ENCODE measurements at regions not wholly inside any gene's neighbourhood (a gene's known extent, or its start where the extent isn't known, plus 50 kb on each side); places are given as distances from the start of the nearest gene placed in this dataset.

DNA sequence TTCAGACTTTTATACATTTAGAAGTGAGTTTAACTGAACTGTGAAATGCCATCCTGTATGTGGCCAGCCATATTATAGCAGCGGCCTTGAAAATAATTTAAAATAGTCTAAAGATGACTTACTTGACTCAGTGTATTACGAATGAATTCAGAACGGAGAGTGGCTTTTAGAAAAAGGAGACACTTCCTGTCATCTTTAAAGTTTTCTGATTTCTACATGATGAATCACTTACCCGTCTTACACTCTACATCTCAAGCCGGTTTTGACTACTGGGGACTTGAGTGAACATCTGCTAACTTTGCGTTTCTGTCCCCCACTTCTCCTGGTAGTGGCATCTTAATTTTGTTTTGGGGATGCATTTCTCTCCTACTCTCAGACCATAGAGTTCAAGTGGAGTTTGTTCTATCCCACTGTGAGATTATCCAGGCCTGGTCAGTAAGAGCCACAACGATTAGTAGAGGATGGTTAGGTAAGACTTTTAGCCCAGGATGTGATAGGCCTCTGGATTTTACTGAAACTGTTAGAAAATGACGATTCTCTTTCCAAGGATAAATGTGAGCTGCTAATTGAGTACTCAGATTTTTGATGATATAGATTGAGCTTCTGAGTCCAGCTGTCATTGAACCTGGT lies 175.4 kb upstream of the CADPS start:
- no peak overlapping the region for H3K4me3 Mint-ChIP-seq
- no peak for TF ChIP-seq EZH2 (IDR thresholded peaks at IDR 0.05; ENCODE audit: borderline replicate concordance, insufficient read depth, low read depth, low read length, poor library complexity, severe bottlenecking)
- peaks cover 0 to 5% of the 10 kb centered on the region in 2 donors for H3K4me1 ChIP-seq (ENCODE audit: control insufficient read depth in 2 of 2, insufficient read depth in 2 of 2, low read length in 2 of 2)
- intact Hi-C loops (cut with micrococcal nuclease) = no loop called here
- no peak overlapping the region for H3K27ac Mint-ChIP-seq
- H3K27ac ChIP-seq (ENCODE audit: low read length in 2 of 2) = no peak overlapping the region
- peaks cover 25% of the 10 kb centered on the region for H3K4me1 Mint-ChIP-seq
- POLR2A ChIA-PET = no interaction called here
- H3K9me3 Mint-ChIP-seq (ENCODE audit: insufficient read depth) = peaks cover 4% of the 10 kb centered on the region
- no peak overlapping the region for H3K4me2 ChIP-seq (replicated peaks; ENCODE audit: low read depth, low read length, poor library complexity, severe bottlenecking)
- CTCF ChIA-PET = no interaction called here
- no peaks in the 10 kb centered on the region for H3K79me2 ChIP-seq (ENCODE audit: control insufficient read depth, insufficient read depth, low read length)
- WGBS (ENCODE audit: insufficient coverage) = 90% methylated on average over 2 of the region's 8 CpGs
- H2AFZ ChIP-seq (ENCODE audit: insufficient read depth, low read depth, low read length, poor library complexity, severe bottlenecking) = no peak overlapping the region
- no peaks in the 10 kb centered on the region for H3K27me3 ChIP-seq (replicated peaks in 1 of 4; ENCODE audit: control extremely low read depth in 1 of 4, control insufficient read depth in 3 of 4, insufficient read depth in 4 of 4, low read length in 3 of 4)
- no peak overlapping the region for H3K9ac ChIP-seq (ENCODE audit: low read length)
- no peak overlapping the region for H3K4me3 ChIP-seq (ENCODE audit: control extremely low read depth in 1 of 5, extremely low read depth in 1 of 5, insufficient read depth in 1 of 5, low read depth in 2 of 5, low read length in 4 of 5)
- no peaks in the 10 kb centered on the region for H4K20me1 ChIP-seq (ENCODE audit: control insufficient read depth, insufficient read depth, low read length, poor library complexity, severe bottlenecking)
- H3K36me3 ChIP-seq (replicated peaks in 1 of 2; ENCODE audit: control extremely low read depth in 1 of 2, control insufficient read depth in 1 of 2, extremely low read depth in 1 of 2, insufficient read depth in 2 of 2, low read length in 1 of 2) = no peaks in the 10 kb centered on the region
- DNase-seq (no peak), ATAC-seq (ENCODE audit: low read depth) (no peak)
- no peaks in the 10 kb centered on the region for H3K27me3 Mint-ChIP-seq
- H3K9me3 ChIP-seq (ENCODE audit: control extremely low read depth in 1 of 3, control insufficient read depth in 2 of 3, insufficient read depth in 1 of 3, low read length in 2 of 3) = no peaks in the 10 kb centered on the region

DNA sequence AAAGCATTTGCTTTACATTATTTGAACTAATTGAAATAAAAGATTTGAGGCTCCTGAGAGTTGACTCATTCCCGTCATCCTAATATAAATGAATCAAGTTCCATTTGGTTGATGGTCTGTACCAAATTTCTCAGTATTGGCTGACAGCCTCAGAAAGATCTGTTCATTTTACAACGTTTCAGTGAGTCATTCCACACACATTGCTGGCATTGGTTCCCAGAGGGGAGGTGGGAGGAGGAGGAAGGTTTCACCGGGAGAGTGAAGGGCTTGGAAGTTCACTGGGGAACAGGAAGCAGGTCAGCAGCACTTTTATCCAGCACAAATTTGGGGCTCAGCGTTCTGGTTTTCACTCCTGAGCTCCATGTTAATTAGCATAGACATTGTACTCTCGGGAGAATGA lies 176.7 kb upstream of the CADPS start:
- Histone ChIP-seq H3K4me3 (ENCODE audit: control extremely low read depth in 1 of 5, extremely low read depth in 1 of 5, insufficient read depth in 1 of 5, low read depth in 2 of 5, low read length in 4 of 5) (no peak overlapping the region), H3K4me2 (replicated peaks; ENCODE audit: low read depth, low read length, poor library complexity, severe bottlenecking) (no peak overlapping the region), H3K79me2 (ENCODE audit: control insufficient read depth, insufficient read depth, low read length) (no peaks in the 10 kb centered on the region), H3K27ac (ENCODE audit: low read length in 2 of 2) (no peak overlapping the region), H3K4me1 (ENCODE audit: control insufficient read depth in 2 of 2, insufficient read depth in 2 of 2, low read length in 2 of 2) (peaks cover 0 to 5% of the 10 kb centered on the region in 2 donors), H3K36me3 (replicated peaks in 1 of 2; ENCODE audit: control extremely low read depth in 1 of 2, control insufficient read depth in 1 of 2, extremely low read depth in 1 of 2, insufficient read depth in 2 of 2, low read length in 1 of 2) (no peaks in the 10 kb centered on the region), H4K20me1 (ENCODE audit: control insufficient read depth, insufficient read depth, low read length, poor library complexity, severe bottlenecking) (no peaks in the 10 kb centered on the region), H3K9ac (ENCODE audit: low read length) (no peak overlapping the region), H2AFZ (ENCODE audit: insufficient read depth, low read depth, low read length, poor library complexity, severe bottlenecking) (no peak overlapping the region), H3K9me3 (ENCODE audit: control extremely low read depth in 1 of 3, control insufficient read depth in 2 of 3, insufficient read depth in 1 of 3, low read length in 2 of 3) (no peaks in the 10 kb centered on the region), H3K27me3 (replicated peaks in 1 of 4; ENCODE audit: control extremely low read depth in 1 of 4, control insufficient read depth in 3 of 4, insufficient read depth in 4 of 4, low read length in 3 of 4) (no peaks in the 10 kb centered on the region)
- H3K9me3 Mint-ChIP-seq (ENCODE audit: insufficient read depth) = peaks cover 4% of the 10 kb centered on the region
- DNase-seq (no peak), ATAC-seq (ENCODE audit: low read depth) (no peak)
- no peak overlapping the region for H3K27ac Mint-ChIP-seq
- intact Hi-C loops (cut with micrococcal nuclease) = no loop called here
- H3K4me1 Mint-ChIP-seq = peaks cover 20% of the 10 kb centered on the region
- CTCF ChIA-PET = no interaction called here
- H3K27me3 Mint-ChIP-seq = no peaks in the 10 kb centered on the region
- TF ChIP-seq EZH2 (IDR thresholded peaks at IDR 0.05; ENCODE audit: borderline replicate concordance, insufficient read depth, low read depth, low read length, poor library complexity, severe bottlenecking) = no peak
- TF ChIP-seq, protein P1, sequence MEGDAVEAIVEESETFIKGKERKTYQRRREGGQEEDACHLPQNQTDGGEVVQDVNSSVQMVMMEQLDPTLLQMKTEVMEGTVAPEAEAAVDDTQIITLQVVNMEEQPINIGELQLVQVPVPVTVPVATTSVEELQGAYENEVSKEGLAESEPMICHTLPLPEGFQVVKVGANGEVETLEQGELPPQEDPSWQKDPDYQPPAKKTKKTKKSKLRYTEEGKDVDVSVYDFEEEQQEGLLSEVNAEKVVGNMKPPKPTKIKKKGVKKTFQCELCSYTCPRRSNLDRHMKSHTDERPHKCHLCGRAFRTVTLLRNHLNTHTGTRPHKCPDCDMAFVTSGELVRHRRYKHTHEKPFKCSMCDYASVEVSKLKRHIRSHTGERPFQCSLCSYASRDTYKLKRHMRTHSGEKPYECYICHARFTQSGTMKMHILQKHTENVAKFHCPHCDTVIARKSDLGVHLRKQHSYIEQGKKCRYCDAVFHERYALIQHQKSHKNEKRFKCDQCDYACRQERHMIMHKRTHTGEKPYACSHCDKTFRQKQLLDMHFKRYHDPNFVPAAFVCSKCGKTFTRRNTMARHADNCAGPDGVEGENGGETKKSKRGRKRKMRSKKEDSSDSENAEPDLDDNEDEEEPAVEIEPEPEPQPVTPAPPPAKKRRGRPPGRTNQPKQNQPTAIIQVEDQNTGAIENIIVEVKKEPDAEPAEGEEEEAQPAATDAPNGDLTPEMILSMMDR (IDR thresholded peaks at IDR 0.05) = no peak
- no peak overlapping the region for H3K4me3 Mint-ChIP-seq
- POLR2A ChIA-PET = no interaction called here
- WGBS (ENCODE audit: insufficient coverage) = 22% methylated on average over 1 of the region's 5 CpGs
